HepG2 (cell line): ENCODE measurements at regions not wholly inside any gene's neighbourhood (a gene's known extent, or its start where the extent isn't known, plus 50 kb on each side); places are given as distances from the start of the nearest gene placed in this dataset.

Experiments
- ATAC-seq: fragments of 200-7000 bp; cut with Tn5 transposase; 3 replicates; pipeline ENCODE4 v1.9.1; 2020; ENCODE audit warnings: mild to moderate bottlenecking, moderate library complexity
- BruUV-seq: library from RNA; stranded (reverse); fragments of 400-500 nt; replicated peaks from 2 replicates; lab custom pipeline; 2021; lab: Mats Ljungman, UMichigan
- CTCF ChIA-PET: fragments of 300-600 bp; formaldehyde crosslinking; extraction: SDS; loops from one replicate; lab custom pipeline; 2021; ENCODE audit warnings: low total read pairs, inconsistent platforms, low intra/inter-chr PET ratio; lab: Yijun Ruan, JAX
- POLR2A ChIA-PET: fragments of 350-600 bp; sonication (Branson Sonifier 250); formaldehyde crosslinking; loops from one replicate; lab custom pipeline; 2020; ENCODE audit warnings: antibody characterized with exemption, inconsistent platforms; lab: Yijun Ruan, JAX
- DNase-seq: peaks from one replicate; pipeline ENCODE4 v3.0.0-alpha.2; 2015; ENCODE audit warnings: low spot score
- FAIRE-seq: peaks from 3 replicates; lab custom pipeline; 2011; peaks lifted over from hg19 to GRCh38; lab: Jason Lieb, UNC
- H2AFZ ChIP-seq: one replicate; pipeline ENCODE4 v1.6.1; 2011; ENCODE audit warnings: low read length, inconsistent platforms
- H3K27ac ChIP-seq: fragments of 300-600 bp; 3 replicates; pipeline ENCODE4 v1.8.0; 2011; ENCODE audit warnings: mixed run types, mild to moderate bottlenecking, mixed read lengths, low read length, inconsistent platforms; ENCODE audit not compliant: insufficient read depth; ENCODE audit errors: extremely low read length
- H3K27me3 ChIP-seq, 2 experiments: fragments of 200-600 bp in 1 of 2; 2 replicates in 1 of 2; 3 replicates in 1 of 2; pipeline versions ENCODE4 v1.6.0 to v1.8.0; 2011; ENCODE audit warnings: low read length in 2 of 2, mild to moderate bottlenecking in 2 of 2, moderate library complexity in 2 of 2, inconsistent platforms in 1 of 2; ENCODE audit not compliant: insufficient read depth in 2 of 2, control insufficient read depth in 1 of 2
- H3K36me3 ChIP-seq, 2 experiments: fragments of 200-600 bp in 1 of 2; replicated peaks in 1 of 2; 2 replicates in 1 of 2; 3 replicates in 1 of 2; pipeline versions ENCODE4 v1.5.1 to v1.8.0; 2011; ENCODE audit warnings: low read length in 2 of 2, inconsistent platforms in 1 of 2; ENCODE audit not compliant: insufficient read depth in 2 of 2, control insufficient read depth in 1 of 2
- H3K4me1 ChIP-seq: 2 replicates; pipeline ENCODE4 v1.5.1; 2012; ENCODE audit warnings: low read length, inconsistent platforms; ENCODE audit not compliant: insufficient read depth
- H3K4me2 ChIP-seq: 2 replicates; pipeline ENCODE4 v1.6.0; 2011; ENCODE audit warnings: low read depth, low read length, inconsistent platforms
- H3K4me3 ChIP-seq, 3 experiments: fragments of 200-600 bp in 1 of 3; sonication (generic), shearing (Covaris generic) in 1 of 3; replicated peaks in 1 of 3; 2 replicates each; pipeline ENCODE4 v1.5.1; 2011 to 2016; ENCODE audit warnings: low read length in 3 of 3, inconsistent platforms in 2 of 3, low read depth in 2 of 3, mild to moderate bottlenecking in 2 of 3, control low read depth in 1 of 3, mixed read lengths in 1 of 3; ENCODE audit not compliant: insufficient read depth in 1 of 3
- H3K79me2 ChIP-seq: one replicate; pipeline ENCODE4 v1.6.1; 2011; ENCODE audit warnings: low read length, inconsistent platforms; ENCODE audit not compliant: insufficient read depth
- H3K9ac ChIP-seq: 2 replicates; pipeline ENCODE4 v1.6.0; 2011; ENCODE audit warnings: mild to moderate bottlenecking, low read depth, low read length, inconsistent platforms; ENCODE audit not compliant: insufficient read depth
- H3K9me3 ChIP-seq: 2 replicates; pipeline ENCODE4 v1.5.1; 2012; ENCODE audit warnings: mild to moderate bottlenecking, low read length
- H4K20me1 ChIP-seq: 2 replicates; pipeline ENCODE4 v1.6.0; 2011; ENCODE audit warnings: inconsistent platforms, mild to moderate bottlenecking, low read length, moderate library complexity; ENCODE audit not compliant: insufficient read depth
- ZNF768 ChIP-seq: sonication (generic); formaldehyde crosslinking; IDR thresholded peaks from 2 replicates; pipeline ENCODE4 v1.4.0; 2020; ENCODE audit warnings: missing genetic modification reagents
- ZNF850 ChIP-seq: sonication (generic); formaldehyde crosslinking; conservative IDR thresholded peaks from 2 replicates; pipeline ENCODE4 v1.9.0; 2021; ENCODE audit warnings: mild to moderate bottlenecking, missing genetic modification reagents
- WGBS: methylation state at CpG from one replicate; pipeline ENCODE4 v1.1.6; 2017; ENCODE audit warnings: low lambda C conversion rate; 5-methylcytosine and 5-hydroxymethylcytosine counted together
- in situ Hi-C: cut with HindIII; loops from 2 replicates; pipeline ENCODE4 v1.10.0; 2017; ENCODE audit warnings: low pct_unique_long_range_greater_than_20kb; ENCODE audit not compliant: extremely low pct_ligation_motif_present
- intact Hi-C: fragments of 100-400 bp; cut with micrococcal nuclease; formaldehyde crosslinking; loops from one replicate; pipeline ENCODE4 v1.10.0; 2022; ENCODE audit not compliant: unreplicated experiment
- TF ChIP-seq, protein P1 (sequence below): sonication (generic); formaldehyde crosslinking; IDR thresholded peaks from 2 replicates; pipeline ENCODE4 v1.4.0; 2020; ENCODE audit warnings: missing genetic modification reagents, low read depth, mild to moderate bottlenecking, borderline replicate concordance
- TF ChIP-seq, protein P2 (sequence below): sonication (generic); formaldehyde crosslinking; IDR thresholded peaks from 2 replicates; pipeline ENCODE4 v1.4.0; 2020; ENCODE audit warnings: missing genetic modification reagents
- TF ChIP-seq, protein P3 (sequence below): fragments of 450-650 bp; IDR thresholded peaks from 2 replicates; pipeline ENCODE4 v1.6.1; 2016
- TF ChIP-seq, protein P4 (sequence below): sonication (generic); formaldehyde crosslinking; IDR thresholded peaks from one replicate; pipeline ENCODE4 v1.5.1; 2020; ENCODE audit warnings: mild to moderate bottlenecking, missing genetic modification reagents; ENCODE audit errors: not compliant biosample characterization
- TF ChIP-seq, protein P5 (sequence below): sonication (generic); formaldehyde crosslinking; IDR thresholded peaks from 2 replicates; pipeline ENCODE4 v1.4.0; 2020; ENCODE audit warnings: mild to moderate bottlenecking, missing genetic modification reagents

DNA sequence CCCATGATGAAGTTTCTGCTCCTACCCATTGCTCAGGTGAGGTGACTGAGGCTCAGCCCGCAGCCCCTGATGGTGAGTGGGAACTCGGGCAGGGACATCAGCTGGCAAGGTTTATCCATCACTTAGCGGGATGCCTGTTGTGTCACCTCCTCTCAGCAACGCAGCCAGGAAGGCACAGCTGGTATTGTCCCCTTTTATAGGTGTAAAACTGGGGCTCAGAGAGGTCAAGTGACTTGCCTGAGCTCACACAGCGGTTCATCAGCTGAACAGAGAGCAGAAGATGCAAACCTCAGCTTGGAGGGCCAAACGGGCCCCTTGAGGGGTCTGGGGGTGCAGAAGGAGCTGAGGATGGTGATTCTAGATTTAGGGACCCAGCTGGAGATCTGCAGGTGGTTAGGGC, 143.6 kb downstream of the PHETA1 start:
- Histone ChIP-seq H2AFZ (no peak overlapping the region), H3K4me1 (no peaks in the 10 kb centered on the region), H3K9ac (no peak overlapping the region), H3K4me3 (no peak overlapping the region), H3K4me2 (no peak overlapping the region), H3K79me2 (no peaks in the 10 kb centered on the region), H3K27ac (no peak overlapping the region), H3K9me3 (no peaks in the 10 kb centered on the region), H3K27me3 (peaks cover 0 to 13% of the 10 kb centered on the region in 2 experiments; a peak in 1 of 5 replicates), H3K36me3 (no peaks in the 10 kb centered on the region), H4K20me1 (no peaks in the 10 kb centered on the region)
- WGBS = 0% methylated on average over 1 of the region's 6 CpGs
- FAIRE-seq (no peak), ATAC-seq (no peak), DNase-seq (no peak)
- BruUV-seq = no TSS peak
- in situ Hi-C loops (no loop called here), intact Hi-C loops (no loop called here)
- ChIA-PET CTCF (no interaction called here), POLR2A (no interaction called here)
- TF ChIP-seq, protein P1, sequence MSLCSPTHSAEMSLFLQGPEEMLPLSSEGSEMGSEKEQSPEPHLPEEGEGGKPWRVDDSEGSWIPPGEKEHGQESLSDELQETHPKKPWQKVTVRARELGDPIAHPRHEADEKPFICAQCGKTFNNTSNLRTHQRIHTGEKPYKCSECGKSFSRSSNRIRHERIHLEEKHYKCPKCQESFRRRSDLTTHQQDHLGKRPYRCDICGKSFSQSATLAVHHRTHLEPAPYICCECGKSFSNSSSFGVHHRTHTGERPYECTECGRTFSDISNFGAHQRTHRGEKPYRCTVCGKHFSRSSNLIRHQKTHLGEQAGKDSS (CRISPR knock-in tag) = no peak
- TF ChIP-seq, protein P2, sequence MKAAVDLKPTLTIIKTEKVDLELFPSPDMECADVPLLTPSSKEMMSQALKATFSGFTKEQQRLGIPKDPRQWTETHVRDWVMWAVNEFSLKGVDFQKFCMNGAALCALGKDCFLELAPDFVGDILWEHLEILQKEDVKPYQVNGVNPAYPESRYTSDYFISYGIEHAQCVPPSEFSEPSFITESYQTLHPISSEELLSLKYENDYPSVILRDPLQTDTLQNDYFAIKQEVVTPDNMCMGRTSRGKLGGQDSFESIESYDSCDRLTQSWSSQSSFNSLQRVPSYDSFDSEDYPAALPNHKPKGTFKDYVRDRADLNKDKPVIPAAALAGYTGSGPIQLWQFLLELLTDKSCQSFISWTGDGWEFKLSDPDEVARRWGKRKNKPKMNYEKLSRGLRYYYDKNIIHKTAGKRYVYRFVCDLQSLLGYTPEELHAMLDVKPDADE = no peak
- TF ChIP-seq, protein P3, sequence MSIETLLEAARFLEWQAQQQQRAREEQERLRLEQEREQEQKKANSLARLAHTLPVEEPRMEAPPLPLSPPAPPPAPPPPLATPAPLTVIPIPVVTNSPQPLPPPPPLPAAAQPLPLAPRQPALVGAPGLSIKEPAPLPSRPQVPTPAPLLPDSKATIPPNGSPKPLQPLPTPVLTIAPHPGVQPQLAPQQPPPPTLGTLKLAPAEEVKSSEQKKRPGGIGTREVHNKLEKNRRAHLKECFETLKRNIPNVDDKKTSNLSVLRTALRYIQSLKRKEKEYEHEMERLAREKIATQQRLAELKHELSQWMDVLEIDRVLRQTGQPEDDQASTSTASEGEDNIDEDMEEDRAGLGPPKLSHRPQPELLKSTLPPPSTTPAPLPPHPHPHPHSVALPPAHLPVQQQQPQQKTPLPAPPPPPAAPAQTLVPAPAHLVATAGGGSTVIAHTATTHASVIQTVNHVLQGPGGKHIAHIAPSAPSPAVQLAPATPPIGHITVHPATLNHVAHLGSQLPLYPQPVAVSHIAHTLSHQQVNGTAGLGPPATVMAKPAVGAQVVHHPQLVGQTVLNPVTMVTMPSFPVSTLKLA = no peak
- TF ChIP-seq ZNF768 (CRISPR knock-in tag) (peak; percentile 93), ZNF850 (CRISPR knock-in tag) (no peak)
- TF ChIP-seq, protein P4, sequence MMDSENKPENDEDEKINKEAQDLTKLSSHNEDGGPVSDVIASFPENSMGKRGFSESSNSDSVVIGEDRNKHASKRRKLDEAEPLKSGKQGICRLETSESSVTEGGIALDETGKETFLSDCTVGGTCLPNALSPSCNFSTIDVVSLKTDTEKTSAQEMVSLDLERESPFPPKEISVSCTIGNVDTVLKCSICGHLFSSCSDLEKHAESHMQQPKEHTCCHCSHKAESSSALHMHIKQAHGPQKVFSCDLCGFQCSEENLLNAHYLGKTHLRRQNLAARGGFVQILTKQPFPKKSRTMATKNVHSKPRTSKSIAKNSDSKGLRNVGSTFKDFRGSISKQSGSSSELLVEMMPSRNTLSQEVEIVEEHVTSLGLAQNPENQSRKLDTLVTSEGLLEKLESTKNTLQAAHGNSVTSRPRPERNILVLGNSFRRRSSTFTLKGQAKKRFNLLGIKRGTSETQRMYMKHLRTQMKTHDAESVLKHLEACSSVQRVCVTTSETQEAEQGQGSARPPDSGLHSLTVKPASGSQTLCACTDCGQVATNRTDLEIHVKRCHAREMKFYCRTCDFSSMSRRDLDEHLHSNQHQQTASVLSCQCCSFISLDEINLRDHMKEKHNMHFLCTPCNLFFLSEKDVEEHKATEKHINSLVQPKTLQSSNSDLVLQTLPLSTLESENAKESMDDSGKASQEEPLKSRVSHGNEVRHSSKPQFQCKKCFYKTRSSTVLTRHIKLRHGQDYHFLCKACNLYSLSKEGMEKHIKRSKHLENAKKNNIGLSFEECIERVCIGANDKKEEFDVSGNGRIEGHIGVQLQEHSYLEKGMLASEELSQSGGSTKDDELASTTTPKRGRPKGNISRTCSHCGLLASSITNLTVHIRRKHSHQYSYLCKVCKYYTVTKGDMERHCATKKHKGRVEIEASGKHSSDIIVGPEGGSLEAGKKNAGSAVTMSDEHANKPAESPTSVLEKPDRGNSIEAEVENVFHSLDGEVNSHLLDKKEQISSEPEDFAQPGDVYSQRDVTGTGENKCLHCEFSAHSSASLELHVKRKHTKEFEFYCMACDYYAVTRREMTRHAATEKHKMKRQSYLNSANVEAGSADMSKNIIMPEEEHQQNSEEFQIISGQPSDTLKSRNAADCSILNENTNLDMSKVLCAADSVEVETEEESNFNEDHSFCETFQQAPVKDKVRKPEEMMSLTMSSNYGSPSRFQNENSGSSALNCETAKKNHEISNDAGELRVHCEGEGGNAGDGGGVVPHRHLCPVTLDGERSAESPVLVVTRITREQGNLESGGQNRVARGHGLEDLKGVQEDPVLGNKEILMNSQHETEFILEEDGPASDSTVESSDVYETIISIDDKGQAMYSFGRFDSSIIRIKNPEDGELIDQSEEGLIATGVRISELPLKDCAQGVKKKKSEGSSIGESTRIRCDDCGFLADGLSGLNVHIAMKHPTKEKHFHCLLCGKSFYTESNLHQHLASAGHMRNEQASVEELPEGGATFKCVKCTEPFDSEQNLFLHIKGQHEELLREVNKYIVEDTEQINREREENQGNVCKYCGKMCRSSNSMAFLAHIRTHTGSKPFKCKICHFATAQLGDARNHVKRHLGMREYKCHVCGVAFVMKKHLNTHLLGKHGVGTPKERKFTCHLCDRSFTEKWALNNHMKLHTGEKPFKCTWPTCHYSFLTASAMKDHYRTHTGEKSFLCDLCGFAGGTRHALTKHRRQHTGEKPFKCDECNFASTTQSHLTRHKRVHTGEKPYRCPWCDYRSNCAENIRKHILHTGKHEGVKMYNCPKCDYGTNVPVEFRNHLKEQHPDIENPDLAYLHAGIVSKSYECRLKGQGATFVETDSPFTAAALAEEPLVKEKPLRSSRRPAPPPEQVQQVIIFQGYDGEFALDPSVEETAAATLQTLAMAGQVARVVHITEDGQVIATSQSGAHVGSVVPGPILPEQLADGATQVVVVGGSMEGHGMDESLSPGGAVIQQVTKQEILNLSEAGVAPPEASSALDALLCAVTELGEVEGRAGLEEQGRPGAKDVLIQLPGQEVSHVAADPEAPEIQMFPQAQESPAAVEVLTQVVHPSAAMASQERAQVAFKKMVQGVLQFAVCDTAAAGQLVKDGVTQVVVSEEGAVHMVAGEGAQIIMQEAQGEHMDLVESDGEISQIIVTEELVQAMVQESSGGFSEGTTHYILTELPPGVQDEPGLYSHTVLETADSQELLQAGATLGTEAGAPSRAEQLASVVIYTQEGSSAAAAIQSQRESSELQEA = no peak
- TF ChIP-seq, protein P5, sequence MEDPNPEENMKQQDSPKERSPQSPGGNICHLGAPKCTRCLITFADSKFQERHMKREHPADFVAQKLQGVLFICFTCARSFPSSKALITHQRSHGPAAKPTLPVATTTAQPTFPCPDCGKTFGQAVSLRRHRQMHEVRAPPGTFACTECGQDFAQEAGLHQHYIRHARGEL = no peak
